ENCODE measurements at regions not wholly inside any gene's neighbourhood (a gene's known extent, or its start where the extent isn't known, plus 50 kb on each side); places are given as distances from the start of the nearest gene placed in this dataset.

DNA sequence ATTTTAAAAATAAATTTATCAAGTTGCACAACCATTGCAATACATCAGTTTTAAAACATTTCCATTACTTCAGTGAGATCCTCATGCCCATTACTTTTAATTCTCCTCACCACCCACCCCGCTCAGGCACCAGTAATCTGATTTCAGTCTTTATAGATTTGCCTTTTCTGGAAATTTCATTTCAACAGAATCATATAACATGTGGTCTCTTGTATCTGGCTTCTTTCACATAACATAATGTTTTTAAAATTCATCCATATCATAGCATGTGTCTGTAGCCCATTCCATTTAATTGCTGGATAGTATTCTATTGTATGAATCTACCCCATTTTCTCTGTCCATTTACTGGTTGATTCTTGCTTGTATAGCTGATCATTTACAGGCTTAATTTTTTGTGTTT, 110.3 kb upstream of the TMEM108 start:
- TF ChIP-seq POLR2AphosphoS5 (IDR thresholded peaks at IDR 0.05; ENCODE audit: borderline replicate concordance, low read depth, low read length) (no peak), EZH2 (IDR thresholded peaks at IDR 0.05) (no peak)

All from SK-N-MC (cell line).